ENCODE measurements at regions not wholly inside any gene's neighbourhood (a gene's known extent, or its start where the extent isn't known, plus 50 kb on each side); places are given as distances from the start of the nearest gene placed in this dataset.
"Not testable (repeated sequence)": the region's sequence is repeated elsewhere in the genome, so short reads cannot be mapped to it uniquely, and the experiment has no call there.

- no peak for DNase-seq (ENCODE audit: low read depth in 2 of 2)
Measured at GRCh38 chr11:134728186-134728585, 316.1 kb upstream of the B3GAT1 start.

- no peak for DNase-seq (ENCODE audit: low read depth in 2 of 2)
Measured at GRCh38 chr11:134727636-134728035, 315.6 kb upstream of the B3GAT1 start.

GRCh38 chr11:134727204-134727603 lies 315.2 kb upstream of the B3GAT1 start:
- no peak for DNase-seq (ENCODE audit: low read depth in 2 of 2)

DNA sequence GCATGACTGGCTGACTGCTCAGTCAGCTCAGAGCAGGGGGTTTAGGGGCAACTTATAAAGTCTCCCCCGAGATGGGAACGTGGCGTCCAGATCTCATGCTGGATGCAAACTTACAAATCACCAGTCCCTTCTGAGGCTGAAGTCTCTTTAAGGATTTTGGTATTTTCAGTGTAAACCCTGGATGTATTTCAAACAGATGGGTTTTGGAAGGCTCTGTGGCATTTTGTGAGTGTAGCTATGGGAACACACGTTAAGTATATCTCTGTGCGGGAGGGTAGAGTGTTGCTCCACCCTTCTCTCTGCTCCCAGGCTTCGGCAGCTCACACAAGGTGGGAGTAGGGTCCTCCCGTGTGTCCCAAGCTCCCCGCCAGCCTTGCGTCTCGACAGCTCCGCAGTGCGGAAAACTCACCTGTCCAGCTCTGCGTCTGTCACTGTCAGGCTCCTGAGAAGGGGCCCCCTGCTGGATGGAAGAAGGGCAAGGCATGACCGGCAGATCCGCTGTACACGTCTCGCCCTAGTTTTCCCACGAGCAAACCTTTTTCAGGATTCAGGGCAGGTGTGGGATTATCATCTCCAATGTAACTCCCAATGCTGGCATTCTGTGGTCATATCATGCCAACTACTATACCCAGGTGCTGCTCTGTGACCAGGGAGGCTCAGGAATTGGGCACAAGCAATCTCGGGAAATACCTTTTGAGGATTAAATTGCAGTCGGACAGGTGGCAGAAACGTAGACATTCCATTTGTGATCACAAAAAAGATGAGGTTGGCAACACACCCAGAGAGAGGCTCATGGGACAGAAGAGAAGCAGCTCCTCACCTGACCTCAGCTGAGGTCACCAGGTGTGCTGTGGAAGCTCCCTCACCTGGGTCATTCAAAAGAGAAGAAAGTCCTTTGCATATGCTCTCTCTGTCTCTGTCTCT lies 313.9 kb upstream of the B3GAT1 start:
- DNase-seq (ENCODE audit: low read depth in 2 of 2), result no peak

- no peak for DNase-seq (ENCODE audit: low read depth in 2 of 2)
Measured at GRCh38 chr11:134725211-134725610, 313.2 kb upstream of the B3GAT1 start.

DNA sequence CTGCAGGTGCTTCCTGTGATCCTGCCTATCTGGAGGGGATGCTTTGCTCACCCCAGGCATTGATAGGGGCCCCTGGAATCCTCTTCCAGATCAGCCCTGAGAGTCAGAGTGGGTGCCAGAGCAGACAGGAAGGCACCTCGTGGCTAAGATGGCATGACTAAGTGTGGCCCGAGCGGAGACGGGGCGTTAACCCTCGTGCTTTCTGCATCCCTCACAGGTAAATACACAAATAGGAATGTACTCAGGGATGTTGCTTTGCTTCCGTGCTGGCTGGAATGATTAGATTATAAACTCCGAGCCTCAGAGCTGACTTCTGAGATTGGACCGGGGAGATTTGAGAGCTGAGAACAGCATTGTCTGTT lies 312.7 kb upstream of the B3GAT1 start:
- no peak for DNase-seq (ENCODE audit: low read depth in 2 of 2)

GRCh38 chr11:134724106-134724778 lies 312.2 kb upstream of the B3GAT1 start:
- no peak for DNase-seq (ENCODE audit: low read depth in 2 of 2)

DNA sequence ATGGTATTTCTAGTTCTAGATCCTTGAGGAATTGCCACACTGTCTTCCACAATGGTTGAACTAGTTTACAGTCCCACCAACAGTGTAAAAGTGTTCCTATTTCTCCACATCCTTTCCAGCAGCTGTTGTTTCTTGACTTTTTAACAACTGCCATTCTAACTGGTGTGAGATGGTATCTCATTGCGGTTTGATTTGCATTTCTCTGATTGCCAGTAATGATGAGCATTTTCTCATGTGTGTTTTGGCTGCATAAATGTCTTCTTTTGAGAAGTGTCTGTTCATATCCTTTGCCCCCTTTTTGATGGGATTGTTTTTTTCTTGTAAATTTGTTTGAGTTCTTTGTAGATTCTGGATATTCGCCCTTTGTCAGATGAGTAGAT lies 308.6 kb upstream of the B3GAT1 start:
- DNase-seq (ENCODE audit: low read depth in 2 of 2), result not testable (repeated sequence)

DNA sequence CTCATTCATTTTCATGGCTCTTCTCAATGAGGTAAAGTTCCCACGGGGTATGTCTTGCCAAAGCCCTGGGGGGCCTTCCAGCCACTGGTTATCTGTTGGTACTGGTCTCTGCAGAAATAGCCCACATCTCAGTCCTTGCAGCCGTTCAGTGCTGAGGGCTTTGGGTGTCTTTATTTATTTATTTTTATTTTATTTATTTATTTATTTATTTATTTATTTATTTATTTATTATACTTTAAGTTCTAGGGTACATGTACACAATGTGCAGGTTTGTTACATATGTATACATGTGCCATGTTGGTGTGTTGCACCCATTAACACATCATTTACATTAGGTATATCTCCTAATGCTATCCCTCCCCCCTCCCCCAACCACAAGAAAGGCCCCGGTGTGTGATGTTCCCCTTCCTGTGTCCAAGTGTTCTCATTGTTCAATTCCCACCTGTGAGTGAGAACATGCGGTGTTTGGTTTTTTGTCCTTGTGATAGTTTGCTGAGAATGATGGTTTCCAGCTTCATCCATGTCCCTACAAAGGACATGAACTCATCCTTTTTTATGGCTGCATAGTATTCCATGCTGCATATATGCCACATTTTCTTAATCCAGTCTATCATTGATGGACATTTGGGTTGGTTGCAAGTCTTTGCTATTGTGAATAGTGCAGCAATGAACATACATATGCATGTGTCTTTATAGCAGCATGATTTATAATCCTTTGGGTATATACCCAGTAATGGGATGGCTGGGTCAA lies 308.1 kb upstream of the B3GAT1 start:
- DNase-seq (ENCODE audit: low read depth in 2 of 2), result not testable (repeated sequence)

DNA sequence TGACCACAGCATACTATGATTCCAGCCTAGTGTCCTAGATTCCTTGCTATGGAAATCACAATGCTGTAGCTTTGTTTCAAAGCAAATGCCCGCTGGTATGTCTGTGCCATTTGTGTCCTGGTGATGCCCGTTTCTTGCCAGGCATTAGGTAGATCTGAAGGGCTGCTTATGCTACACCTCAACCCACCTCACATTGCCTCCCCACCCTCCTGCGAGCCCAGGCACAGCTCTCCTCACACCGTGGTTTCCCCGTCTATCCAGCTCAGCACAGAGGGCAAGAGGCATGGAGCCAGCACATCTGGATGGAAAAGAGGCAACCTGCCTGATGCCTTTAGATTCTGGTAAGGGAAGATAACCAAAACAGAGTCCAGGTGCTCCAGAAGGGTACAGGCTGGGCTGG lies 307.4 kb upstream of the B3GAT1 start:
- DNase-seq (ENCODE audit: low read depth in 2 of 2), result no peak

DNA sequence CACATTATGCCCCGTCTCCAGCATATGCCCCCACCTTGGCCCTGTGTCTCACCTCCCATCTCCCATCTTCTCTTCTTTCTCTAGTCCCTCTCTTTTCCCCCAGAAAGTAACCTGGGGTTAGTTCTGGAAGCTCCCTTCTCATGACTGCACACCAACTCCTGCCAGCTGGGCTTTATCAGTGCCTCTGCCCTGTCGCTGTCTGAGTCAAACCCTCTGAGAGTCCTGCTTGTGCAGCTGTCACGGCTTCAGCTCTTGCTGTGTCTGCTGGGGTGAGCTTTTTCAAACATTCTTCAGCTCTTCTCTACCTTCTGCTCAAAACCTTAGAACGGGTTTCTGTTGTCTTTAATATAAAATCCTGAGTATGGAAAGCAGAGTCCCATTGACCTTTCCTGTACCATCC lies 304.5 kb upstream of the B3GAT1 start:
- DNase-seq (ENCODE audit: low read depth in 2 of 2), result no peak

DNA sequence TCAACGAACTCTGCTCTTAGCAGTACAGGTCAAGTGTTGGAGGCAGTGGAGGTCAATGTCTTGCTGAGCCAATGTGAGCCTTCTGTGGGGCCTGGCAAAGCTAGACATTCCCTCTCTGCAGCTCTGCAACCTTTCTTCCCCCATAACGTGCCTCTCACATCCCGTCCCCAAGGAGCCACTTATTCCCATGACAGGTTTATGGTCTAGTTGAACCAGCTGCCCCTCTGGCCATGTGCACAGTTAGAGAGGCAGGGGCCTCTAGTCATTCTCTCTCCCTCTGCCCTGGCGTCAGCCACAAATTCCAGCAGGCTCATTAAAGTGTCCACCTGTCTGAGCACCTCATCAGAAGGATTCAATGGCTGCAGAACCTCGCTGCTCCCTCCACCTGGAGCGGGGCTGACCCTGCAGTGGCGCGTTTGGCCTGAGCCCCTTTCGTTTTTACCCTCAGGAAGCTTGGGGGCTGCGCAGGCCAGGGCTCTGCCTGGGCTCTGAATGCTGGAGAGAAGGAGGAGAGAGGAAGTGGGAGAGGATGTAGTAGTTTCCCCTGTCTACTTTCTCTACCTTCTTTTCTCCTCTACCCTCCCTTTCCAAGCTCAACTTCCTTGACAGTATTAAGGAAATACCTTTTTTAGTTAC lies 302.1 kb upstream of the B3GAT1 start:
- DNase-seq (ENCODE audit: low read depth in 2 of 2), result no peak

DNA sequence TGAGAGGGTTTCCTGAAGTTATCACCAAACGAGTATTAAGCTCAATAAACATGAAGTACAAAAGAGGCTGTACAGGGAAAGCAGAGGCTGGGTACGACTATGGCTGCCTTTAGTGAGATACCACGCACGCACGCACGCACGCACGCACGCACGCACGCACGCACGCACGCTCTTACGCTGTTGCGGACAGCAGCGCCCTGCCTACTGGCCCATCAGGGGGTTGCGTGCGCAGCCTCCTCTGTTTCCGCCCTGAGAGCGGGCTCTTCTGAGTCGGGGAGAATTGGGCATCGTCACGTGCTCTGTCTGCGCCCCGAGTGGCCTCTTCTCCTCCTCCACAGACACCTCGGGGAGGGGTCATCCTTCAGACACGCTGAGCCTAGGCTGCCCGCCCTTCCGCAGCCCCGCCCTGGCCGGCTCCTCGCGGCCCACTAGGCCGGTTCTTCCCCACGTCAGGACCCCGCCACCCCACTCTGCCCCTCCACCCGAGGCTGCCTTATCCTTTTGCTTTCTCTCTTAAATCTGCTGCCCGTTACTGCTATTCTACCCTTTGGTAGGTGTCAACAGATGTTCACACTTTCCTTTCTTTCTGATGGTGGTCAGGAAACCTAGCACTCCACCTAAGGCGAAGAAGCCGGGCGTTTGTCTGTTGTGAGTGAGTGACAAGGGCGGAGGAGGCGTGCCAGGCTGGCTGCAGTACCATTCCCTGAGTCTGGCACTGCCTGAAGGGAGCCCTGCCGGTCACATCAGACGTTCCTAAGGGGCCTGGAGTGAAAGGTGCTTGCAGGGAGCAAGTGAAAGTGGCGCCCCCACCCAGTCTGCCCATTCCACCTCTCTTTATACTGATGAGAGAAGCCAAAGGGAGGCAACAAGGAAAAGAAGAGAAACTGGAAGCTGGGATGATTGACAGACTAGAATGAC lies 300.4 kb upstream of the B3GAT1 start:
- no peak for DNase-seq (ENCODE audit: low read depth in 2 of 2)

DNA sequence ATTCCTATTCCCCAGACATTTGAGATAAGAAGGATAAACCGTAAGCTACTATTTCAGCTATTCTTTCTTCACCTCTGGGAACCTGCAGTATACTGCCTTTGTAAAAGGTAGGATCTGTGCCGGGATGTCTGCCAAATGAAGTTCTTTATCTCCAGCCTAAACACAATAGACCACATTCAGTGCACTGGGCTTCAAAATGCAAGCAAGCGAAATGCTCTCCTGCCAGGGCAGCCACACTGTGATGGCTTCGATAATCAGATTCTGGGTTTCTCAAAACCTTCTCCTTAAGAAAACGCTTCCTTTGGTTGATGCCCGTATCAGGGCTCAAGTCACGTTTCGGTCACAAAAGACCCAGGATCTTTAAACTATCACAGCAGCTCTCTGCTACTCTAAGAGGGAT lies 299.5 kb upstream of the B3GAT1 start:
- DNase-seq (ENCODE audit: low read depth in 2 of 2), result no peak

DNA sequence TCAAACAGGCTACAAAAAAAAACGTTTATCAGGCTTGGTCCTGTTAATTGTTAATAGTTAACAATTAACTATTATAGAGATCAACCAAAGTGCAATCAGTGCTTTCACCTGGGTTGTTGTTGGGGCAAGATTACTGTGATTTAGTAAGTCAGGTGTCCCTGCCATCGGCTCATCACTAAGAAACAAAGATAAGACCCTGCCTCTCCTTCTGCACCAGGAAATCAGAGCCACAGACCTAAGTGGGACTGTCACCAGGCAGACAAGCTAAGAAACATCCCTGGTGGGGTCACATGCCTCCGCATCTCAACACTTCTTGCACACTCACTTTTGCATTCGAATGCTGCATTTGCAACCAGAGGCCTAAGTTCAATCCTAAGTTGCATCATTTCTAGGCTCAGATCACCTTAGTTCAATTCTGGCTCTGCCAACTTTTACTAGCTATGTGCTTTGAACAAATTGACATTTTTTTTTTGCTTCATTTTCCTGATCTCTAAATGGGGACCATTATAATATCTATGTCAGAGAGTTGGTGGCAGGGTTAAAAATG lies 298.9 kb upstream of the B3GAT1 start:
- no peak for DNase-seq (ENCODE audit: low read depth in 2 of 2)

DNA sequence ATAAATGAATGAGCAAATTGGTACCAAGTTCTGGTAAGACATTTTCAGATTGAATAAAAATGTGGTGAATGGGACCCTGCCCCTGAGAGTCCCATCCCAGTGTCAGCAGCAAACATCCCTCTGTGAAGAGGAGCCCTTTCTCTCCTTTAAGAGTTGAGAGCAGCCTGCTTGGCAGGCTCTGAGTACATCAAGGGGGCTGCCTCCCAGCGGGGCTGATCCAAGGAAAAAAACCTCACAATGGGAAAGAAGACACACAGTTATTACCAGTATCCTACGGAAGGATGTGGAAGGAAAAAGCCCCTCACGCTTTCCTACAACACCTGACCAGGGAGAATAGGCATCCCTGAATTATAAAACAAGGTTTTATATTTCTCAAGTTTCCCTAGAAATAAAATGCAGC lies 293.8 kb upstream of the B3GAT1 start:
- no peak for DNase-seq (ENCODE audit: low read depth in 2 of 2)

GRCh38 chr11:134702827-134703226 lies 290.8 kb upstream of the B3GAT1 start:
- no peak for DNase-seq (ENCODE audit: low read depth in 2 of 2)

- DNase-seq (ENCODE audit: low read depth in 2 of 2), result no peak
Measured at GRCh38 chr11:134701564-134702165, 289.6 kb upstream of the B3GAT1 start.

- no peak for DNase-seq (ENCODE audit: low read depth in 2 of 2)
Measured at GRCh38 chr11:134700101-134700640, 288.1 kb upstream of the B3GAT1 start.

DNA sequence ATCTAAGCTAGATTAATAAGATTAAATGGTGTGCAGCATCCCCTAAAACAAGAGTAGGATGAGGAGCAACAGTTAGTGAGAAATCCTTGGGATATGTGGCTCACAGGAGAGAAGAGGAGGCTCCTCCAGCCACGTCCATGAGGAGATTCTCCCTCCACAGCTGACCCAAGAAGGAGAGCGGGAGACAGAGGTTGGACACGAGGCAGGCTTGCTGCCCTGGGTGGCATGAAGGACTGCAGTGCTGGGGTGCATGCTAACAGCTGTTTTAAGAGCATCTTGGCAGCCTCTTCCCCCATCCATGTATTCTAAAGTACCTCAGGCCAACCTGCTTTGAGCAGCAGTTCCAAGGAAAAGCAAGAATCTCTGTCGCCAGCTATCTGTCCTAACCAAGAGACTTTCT lies 284.4 kb upstream of the B3GAT1 start:
- DNase-seq (ENCODE audit: low read depth in 2 of 2), result no peak

Data from fibroblast of skin of left quadriceps (primary cell).